Stomach (tissue), 4 donors: ENCODE measurements at regions not wholly inside any gene's neighbourhood (a gene's known extent, or its start where the extent isn't known, plus 50 kb on each side); places are given as distances from the start of the nearest gene placed in this dataset.
"Not testable (repeated sequence)": the region's sequence is repeated elsewhere in the genome, so short reads cannot be mapped to it uniquely, and the experiment has no call there.

Source experiments
- CTCF ChIP-seq, 7 experiments: fragments of 450-650 bp in 4 of 7; fragments of 200-600 bp in 3 of 7; sonication (generic) in 3 of 7; IDR thresholded peaks; one replicate each; pipeline ENCODE4 v1.5.1; 2016 to 2019; ENCODE audit warnings: antibody characterized with exemption in 7 of 7, control low read depth in 2 of 7, mild to moderate bottlenecking in 1 of 7
- EP300 ChIP-seq: sonication (generic); formaldehyde crosslinking; IDR thresholded peaks from one replicate; pipeline ENCODE4 v1.6.1; 2017; ENCODE audit warnings: antibody characterized with exemption
- POLR2A ChIP-seq, 4 donors: fragments of 450-650 bp; IDR thresholded peaks; one replicate each; pipeline ENCODE4 v1.6.1; 2016; ENCODE audit warnings: antibody characterized with exemption in 4 of 4, control low read depth in 2 of 4, mild to moderate bottlenecking in 1 of 4, moderate library complexity in 1 of 4
- POLR2AphosphoS5 ChIP-seq, 3 donors: sonication (generic); formaldehyde crosslinking; IDR thresholded peaks; one replicate each; pipeline ENCODE4 v1.6.1; 2016; ENCODE audit warnings: antibody characterized with exemption in 3 of 3

GRCh38 chr10:31251118-31251517 is 67.9 kb upstream of the ZEB1 start:
- TF ChIP-seq CTCF (IDR thresholded peaks at IDR 0.05); POLR2A (IDR thresholded peaks at IDR 0.05); EP300; POLR2AphosphoS5 (IDR thresholded peaks at IDR 0.05): not testable (repeated sequence)
